ENCODE measurements at regions not wholly inside any gene's neighbourhood (a gene's known extent, or its start where the extent isn't known, plus 50 kb on each side); places are given as distances from the start of the nearest gene placed in this dataset.
A peak's percentile ranks its signal among the peaks of the same experiment; 100 is the strongest.

- no peak for DNase-seq (ENCODE audit: low read depth)
- H3K4me3 ChIP-seq (ENCODE audit: low read depth, low read length): no peak overlapping the region
Measured at GRCh38 chr13:104267206-104267811, 1201.1 kb upstream of the SLC10A2 start.

GRCh38 chr13:104256701-104257100 lies 1190.5 kb upstream of the SLC10A2 start:
- no peak overlapping the region for H3K4me3 ChIP-seq (ENCODE audit: low read depth, low read length)
- DNase-seq (ENCODE audit: low read depth): no peak

- no peak overlapping the region for H3K4me3 ChIP-seq (ENCODE audit: low read depth, low read length)
- peak; percentile 3 for DNase-seq (ENCODE audit: low read depth)
Measured at GRCh38 chr13:104253063-104253680, 1187.0 kb upstream of the SLC10A2 start.

GRCh38 chr13:104251931-104252330 lies 1185.7 kb upstream of the SLC10A2 start:
- DNase-seq (ENCODE audit: low read depth): no peak
- H3K4me3 ChIP-seq (ENCODE audit: low read depth, low read length): no peak overlapping the region

- DNase-seq (ENCODE audit: low read depth): no peak
- no peak overlapping the region for H3K4me3 ChIP-seq (ENCODE audit: low read depth, low read length)
Measured at GRCh38 chr13:104246955-104247354, 1180.7 kb upstream of the SLC10A2 start.

GRCh38 chr13:104206450-104207044 lies 1140.3 kb upstream of the SLC10A2 start:
- DNase-seq (ENCODE audit: low read depth): no peak
- no peak overlapping the region for H3K4me3 ChIP-seq (ENCODE audit: low read depth, low read length)

GRCh38 chr13:104204177-104204576 lies 1138.0 kb upstream of the SLC10A2 start:
- H3K4me3 ChIP-seq (ENCODE audit: low read depth, low read length): no peak overlapping the region
- DNase-seq (ENCODE audit: low read depth): no peak

GRCh38 chr13:104198801-104199200 lies 1132.6 kb upstream of the SLC10A2 start:
- DNase-seq (ENCODE audit: low read depth): no peak
- H3K4me3 ChIP-seq (ENCODE audit: low read depth, low read length): no peak overlapping the region

- H3K4me3 ChIP-seq (ENCODE audit: low read depth, low read length): no peak overlapping the region
- DNase-seq (ENCODE audit: low read depth): no peak
Measured at GRCh38 chr13:104196611-104197010, 1130.4 kb upstream of the SLC10A2 start.

- no peak overlapping the region for H3K4me3 ChIP-seq (ENCODE audit: low read depth, low read length)
- no peak for DNase-seq (ENCODE audit: low read depth)
Measured at GRCh38 chr13:104181526-104182231, 1115.5 kb upstream of the SLC10A2 start.

- DNase-seq (ENCODE audit: low read depth): no peak
- H3K4me3 ChIP-seq (ENCODE audit: low read depth, low read length): no peak overlapping the region
Measured at GRCh38 chr13:104170980-104171555, 1104.9 kb upstream of the SLC10A2 start.

- no peak for DNase-seq (ENCODE audit: low read depth)
- H3K4me3 ChIP-seq (ENCODE audit: low read depth, low read length): no peak overlapping the region
Measured at GRCh38 chr13:104163866-104164630, 1097.8 kb upstream of the SLC10A2 start.

GRCh38 chr13:104160536-104160935 lies 1094.3 kb upstream of the SLC10A2 start:
- DNase-seq (ENCODE audit: low read depth): no peak

GRCh38 chr13:104143760-104144416 lies 1077.7 kb upstream of the SLC10A2 start:
- no peak for DNase-seq (ENCODE audit: low read depth)

More at GRCh38 chr13:104160536-104160935, 1094.3 kb upstream of the SLC10A2 start:
- H3K4me3 ChIP-seq (ENCODE audit: low read depth, low read length): no peak overlapping the region

GRCh38 chr13:104140552-104140951 lies 1074.3 kb upstream of the SLC10A2 start:
- DNase-seq (ENCODE audit: low read depth): no peak
- no peak overlapping the region for H3K4me3 ChIP-seq (ENCODE audit: low read depth, low read length)

More at GRCh38 chr13:104143760-104144416, 1077.7 kb upstream of the SLC10A2 start:
- H3K4me3 ChIP-seq (ENCODE audit: low read depth, low read length): no peak overlapping the region

GRCh38 chr13:104137416-104137815 lies 1071.2 kb upstream of the SLC10A2 start:
- no peak overlapping the region for H3K4me3 ChIP-seq (ENCODE audit: low read depth, low read length)
- DNase-seq (ENCODE audit: low read depth): no peak

- no peak overlapping the region for H3K4me3 ChIP-seq (ENCODE audit: low read depth, low read length)
Measured at GRCh38 chr13:104132849-104133248, 1066.6 kb upstream of the SLC10A2 start.

GRCh38 chr13:104114101-104114500 lies 1047.9 kb upstream of the SLC10A2 start:
- H3K4me3 ChIP-seq (ENCODE audit: low read depth, low read length): no peak overlapping the region
- DNase-seq (ENCODE audit: low read depth): no peak

More at GRCh38 chr13:104132849-104133248, 1066.6 kb upstream of the SLC10A2 start:
- DNase-seq (ENCODE audit: low read depth): no peak

- H3K4me3 ChIP-seq (ENCODE audit: low read depth, low read length): no peak overlapping the region
- DNase-seq (ENCODE audit: low read depth): no peak
Measured at GRCh38 chr13:104111031-104111430, 1044.8 kb upstream of the SLC10A2 start.

All from skeletal muscle cell (primary cell).